GM19397 (cell line): ENCODE measurements at regions not wholly inside any gene's neighbourhood (a gene's known extent, or its start where the extent isn't known, plus 50 kb on each side); places are given as distances from the start of the nearest gene placed in this dataset.

Experiments used
- ATAC-seq: cut with Tn5 transposase; IDR thresholded peaks from one replicate; pipeline ENCODE4 v1.9.1; 2021; ENCODE audit warnings: mild to moderate bottlenecking, moderate library complexity; ENCODE audit not compliant: unreplicated experiment

DNA sequence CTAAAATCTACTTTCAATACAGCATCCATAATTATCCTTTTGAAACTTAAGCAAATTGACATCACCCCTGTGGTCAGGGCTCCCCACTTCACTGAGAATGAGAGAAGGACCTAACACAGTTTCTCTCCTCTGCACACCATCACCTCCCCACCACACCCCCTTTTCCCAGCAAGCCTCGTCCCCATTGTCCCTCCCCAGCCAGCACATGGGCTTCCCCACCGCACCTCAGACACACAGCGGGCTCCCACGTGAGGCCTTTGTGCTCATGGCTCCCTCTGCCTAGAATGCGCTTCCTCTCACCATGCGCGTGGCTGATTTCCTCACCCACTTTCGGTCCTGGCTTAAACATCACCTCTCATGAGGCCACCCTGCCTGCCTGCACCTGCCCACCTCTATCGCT lies 639.0 kb upstream of the FRG1 start:
- no peak for ATAC-seq

DNA sequence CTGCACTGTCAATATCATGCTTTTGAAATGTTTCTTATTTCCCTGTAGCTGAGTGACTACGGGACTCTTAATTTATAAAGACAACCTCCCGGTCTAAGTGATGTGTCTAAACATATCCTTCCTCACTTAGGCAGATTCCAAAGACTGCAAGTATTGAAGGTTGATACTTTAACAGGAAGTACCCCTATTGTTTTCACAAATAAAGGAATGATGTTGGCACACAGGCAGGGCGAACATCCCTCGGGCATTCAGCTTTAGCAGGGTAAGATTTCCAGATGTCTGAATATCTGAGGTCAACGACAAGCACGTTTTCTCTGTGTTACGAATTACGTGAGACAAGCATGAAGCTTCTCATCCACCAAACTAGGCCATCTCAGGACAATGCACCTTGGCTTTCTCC lies 638.0 kb upstream of the FRG1 start:
- no peak for ATAC-seq

DNA sequence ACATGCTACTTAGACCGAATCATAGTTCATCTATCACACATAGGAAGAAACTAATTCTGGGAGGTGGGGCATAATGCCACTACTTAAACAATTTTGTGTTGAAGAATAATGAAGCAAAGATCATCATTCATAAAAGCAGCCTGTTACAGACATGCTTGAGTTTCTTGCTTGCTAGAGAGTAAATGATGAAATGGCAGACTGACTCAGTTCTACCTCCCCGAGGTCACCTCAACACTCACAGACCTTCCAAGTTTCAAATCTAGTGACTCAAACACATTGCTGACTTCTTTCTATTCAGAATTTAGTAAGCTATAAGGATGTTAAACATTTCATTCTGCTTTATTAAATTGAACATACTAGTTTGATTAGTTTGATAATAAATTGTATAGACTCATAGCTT lies 636.5 kb upstream of the FRG1 start:
- ATAC-seq = no peak

DNA sequence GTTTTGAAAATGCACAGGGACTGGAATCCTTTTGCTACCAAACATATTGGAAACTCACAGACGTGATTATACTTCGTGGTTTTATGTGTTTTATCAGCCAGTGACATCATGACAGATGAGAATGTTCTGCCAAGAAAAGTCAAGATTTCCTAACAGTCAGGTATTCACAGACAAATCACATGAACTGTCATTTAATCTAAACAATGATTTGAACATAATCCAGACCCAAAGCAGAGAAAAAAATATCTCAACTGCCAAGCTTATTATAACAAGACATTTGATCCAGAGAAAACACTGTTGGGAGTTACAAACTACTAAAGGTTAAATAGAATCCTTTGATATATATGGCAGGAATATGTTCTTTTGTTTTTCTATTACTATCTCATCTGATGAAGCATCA lies 635.9 kb upstream of the FRG1 start:
- ATAC-seq = no peak

DNA sequence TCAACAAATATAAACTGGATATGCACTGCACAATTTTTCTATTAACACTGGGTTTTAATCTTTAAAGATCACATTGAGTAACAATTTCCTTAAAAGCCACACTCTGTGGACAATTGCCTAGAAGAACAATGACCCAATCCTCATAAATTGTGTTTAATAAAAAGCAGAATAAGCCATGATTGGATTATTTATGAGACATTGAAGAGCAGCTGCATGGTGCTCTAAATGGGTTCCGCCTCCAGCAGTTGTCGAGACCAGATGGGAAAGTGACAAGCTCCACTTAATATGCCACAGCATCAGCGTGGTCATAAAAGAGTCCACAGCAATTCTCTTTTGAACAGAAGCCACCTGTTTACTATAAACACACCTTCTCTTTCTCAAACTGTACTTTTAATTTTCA lies 635.2 kb upstream of the FRG1 start:
- ATAC-seq = no peak

DNA sequence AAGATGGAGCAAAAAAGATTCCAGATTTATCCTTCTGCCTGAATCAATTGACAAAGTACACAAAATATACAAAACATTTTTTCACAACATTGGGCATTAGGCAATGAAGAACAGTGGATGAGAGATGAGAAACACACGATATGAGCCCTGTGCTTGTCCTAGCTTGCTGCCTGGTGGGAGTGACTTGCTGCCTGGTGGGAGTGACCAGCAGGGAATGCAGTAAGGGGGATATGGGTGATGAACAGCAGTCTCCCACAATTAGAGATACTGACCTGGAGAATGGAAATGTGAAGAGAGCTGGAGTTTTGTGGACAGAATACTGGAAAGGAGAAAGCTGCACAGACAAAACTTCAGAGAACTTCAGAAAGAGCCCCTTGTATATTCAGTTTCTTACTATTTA lies 629.4 kb upstream of the FRG1 start:
- no peak for ATAC-seq

DNA sequence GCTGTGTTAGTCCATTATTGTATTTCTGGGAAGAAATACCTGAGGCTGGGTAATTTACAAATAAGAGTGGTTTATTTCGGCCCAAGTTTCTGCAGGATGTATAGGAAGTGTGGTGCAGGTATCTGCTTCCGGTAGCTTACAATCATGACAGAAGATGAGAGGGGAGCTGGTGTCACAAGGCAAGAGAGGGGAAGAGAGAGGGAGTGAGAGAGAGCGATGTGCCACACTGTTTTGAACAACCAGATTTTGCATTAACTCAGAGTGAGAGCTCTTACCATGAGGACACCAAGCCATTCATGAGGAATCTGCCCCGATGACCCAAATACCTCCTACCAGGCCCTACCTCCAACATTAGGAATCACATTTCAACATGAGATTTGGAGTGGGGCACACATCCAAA lies 627.6 kb upstream of the FRG1 start:
- ATAC-seq = no peak

DNA sequence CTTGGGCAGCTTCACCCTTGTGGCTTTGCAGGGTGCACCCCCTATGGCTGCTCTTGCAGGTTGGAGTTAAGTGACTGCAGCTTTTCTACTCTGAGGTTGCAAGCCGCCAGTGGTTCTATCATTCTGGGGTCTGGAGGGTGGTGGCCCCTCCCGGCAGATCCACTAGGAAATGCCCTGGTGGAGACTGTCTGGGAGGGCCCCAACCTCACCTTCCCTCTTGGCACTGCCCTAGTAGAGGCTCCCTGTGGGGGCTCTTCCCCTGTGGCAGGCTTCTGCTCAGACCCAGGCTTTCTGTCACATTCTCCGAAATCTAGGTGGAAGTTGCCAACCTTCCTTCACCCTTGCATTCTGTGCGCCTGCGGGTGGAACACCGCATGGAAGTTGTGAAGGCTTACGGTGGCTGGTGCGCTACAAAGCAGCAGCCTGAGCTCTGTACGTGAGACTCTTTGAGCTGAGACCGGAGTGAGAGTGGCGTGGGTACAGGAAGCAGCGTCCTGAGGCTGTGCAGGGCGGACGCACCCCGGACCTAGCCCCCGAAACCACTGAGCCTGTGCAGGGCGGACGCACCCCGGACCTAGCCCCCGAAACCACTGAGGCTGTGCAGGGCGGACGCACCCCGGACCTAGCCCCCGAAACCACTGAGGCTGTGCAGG lies 626.7 kb upstream of the FRG1 start:
- no peak for ATAC-seq

DNA sequence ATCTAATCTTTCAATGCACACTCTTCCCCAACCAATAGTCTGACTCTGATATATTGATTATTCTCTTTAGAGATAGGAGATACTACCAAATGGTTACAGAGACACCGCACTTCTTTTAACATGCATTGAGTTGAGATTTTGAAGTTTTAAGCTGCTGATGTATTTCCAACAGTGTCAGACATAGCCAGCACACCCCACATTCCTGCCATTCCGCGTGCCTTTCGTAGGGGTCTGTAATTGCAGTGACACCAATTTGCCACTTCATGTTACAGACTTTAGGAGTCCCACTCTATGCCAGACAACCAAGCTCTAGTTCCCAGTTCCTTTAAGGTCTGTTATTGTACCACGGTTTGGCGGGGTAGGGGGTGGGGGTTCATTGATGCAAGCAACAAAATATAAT lies 618.2 kb upstream of the FRG1 start:
- no peak for ATAC-seq

DNA sequence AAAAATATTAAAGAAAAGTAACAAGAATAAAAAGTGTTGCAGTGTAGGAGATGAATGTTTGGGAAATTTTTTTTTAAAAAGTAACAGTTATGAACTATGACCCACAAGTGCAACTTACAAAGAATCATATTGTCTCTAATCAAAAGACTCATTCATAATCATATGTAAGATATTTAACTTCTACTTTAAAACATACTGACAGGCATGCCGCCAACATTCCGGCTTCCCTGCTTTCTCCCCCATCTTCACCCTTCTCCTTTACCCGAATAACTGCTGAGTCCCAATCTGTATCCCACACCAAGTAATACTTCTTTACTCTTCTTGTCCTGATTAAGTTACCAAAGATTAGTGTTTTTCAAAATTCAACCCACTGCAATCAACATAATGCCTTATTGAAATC lies 598.8 kb upstream of the FRG1 start:
- ATAC-seq = no peak

DNA sequence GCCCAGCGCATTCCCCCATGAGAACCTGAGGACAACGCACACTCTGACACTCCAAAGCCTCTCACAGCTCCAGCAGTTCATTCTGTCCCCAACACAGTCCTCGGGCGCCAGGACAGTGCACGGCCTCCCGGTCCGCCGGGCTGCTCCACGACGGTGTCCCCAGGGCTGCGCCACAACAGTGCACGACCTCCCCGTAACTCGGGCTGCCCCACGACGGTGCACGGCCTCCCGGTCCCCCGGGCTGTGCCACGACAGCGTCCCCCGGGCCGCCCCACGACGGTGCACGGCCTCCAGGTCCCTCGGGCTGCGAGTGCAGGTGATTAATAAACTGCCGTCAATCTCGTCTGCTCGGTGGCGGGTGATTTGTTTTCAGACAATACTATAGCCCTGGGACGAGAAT lies 585.1 kb upstream of the FRG1 start:
- no peak for ATAC-seq

DNA sequence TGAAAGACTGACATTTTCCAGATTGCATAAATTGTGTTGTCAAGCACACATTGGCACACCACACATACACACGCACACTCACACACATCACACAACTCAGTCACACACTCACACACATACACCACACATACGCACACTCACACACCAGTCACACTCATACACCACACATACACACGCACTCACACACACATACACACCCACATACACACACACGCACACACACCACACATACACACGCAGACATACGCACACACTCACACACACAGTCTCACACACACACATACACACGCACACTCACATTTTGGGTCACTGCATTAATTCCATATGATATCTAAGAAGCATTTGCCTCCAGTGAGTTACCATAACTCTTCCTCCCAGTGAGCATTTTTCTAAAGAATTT lies 578.3 kb upstream of the FRG1 start:
- no peak for ATAC-seq

DNA sequence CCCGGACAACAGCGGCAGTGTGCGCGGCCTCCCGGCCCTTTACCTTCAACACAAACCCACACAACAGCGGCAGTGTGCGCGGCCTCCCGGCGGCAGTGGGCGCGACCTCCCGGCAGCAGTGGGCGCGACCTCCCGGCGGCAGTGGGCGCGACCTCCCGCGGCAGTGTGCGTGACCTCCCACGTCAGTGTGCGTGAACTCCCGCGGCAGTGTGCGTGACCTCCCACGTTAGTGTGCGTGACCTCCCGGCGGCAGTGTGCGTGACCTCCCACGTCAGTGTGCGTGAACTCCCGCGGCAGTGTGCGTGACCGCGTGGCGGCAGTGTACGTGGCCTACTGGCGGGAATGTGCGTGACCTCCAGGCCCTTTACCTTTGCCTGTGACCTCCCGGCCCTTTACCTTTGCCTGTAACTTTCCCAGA lies 576.6 kb upstream of the FRG1 start:
- ATAC-seq = no peak

DNA sequence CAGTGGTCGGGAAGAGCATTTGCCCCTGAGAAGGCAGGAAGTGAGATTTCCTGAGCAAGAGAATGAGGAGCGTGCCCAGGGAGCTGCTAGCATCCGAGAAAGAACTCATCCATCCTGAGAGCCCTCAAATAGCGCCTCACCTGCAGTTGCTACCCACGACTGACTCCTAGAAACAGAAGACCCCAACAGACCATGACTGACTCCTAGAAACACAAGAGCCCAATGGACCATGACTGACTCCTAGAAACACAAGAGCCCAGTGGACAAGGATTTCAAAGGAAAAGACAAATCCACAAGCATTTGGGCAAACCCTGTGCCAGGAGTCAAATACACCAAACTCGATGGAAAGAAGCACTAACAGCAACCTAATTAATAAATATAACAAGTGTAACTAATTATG lies 575.2 kb upstream of the FRG1 start:
- ATAC-seq = no peak

DNA sequence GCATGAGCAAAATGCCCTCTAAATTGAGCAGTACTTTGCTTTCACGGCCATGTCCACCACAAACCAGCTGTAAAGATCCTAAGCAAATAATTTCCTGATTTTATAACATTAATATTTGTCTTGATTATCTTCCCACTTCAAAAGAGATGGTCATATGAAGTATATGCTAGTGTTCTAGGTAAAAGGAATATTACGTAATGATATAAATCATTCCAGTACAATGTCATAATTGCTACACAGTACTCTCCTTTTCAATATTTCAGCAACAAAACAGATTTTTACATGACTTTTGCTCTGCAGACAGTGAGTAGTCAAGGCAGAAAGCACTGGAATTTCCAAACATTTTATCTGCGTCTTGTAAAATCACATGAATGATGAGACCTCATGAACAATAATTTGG lies 572.8 kb upstream of the FRG1 start:
- ATAC-seq = no peak

DNA sequence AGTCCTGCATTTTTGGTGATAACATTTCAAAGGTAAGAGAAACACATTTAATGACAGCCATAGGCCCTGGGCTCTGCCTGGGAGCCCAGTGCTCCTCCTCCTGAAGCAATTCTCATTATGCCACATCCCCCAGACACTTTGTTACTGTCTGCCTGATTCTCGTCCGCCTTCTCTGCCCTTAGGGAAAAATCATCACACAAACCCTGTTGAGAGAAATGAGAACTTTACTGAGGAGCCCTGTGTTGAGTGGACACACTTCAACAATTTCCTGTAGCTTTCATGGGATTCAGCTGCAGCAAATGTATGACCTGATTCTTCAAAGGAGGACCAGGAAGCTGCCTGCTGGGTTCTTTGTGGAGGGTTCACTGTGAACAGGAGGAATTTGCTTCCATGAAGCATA lies 566.5 kb upstream of the FRG1 start:
- ATAC-seq = no peak

DNA sequence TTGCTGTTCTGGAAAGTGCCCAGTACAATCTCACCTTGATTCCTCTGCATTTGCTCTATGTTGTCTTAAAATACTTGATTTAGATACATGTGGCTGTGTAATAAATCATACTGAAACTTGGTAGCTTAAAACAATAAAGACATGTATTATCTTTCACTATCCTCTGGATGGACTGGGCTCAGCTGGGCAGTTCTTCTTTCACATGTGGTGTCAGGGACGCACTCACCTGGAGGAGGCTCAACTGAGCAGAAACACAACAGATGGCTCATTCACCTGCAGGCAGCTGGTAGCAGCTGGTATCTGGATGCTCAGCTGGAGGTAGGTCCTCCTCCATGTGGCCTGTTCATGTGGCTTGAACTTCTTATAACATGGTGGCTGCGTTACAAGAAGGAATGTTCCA lies 563.8 kb upstream of the FRG1 start:
- ATAC-seq = no peak

DNA sequence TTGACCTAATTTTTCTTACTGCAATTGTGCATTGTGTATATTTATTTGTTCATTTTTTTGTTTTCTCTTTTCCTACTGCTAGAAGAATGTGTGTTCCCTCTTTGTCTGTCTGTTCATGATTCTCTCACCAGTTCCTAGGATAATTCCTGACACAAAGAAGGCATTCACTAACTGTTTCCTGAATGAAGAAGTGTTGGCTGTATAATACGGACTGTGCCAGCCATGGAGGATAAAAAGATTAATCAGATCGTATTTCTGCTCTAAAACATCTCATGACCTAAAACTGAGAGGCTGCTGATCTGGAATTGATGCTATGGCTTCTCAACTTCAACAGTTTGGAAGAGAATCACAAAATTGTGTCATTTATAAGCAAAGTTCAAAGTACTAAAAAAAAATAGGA lies 563.1 kb upstream of the FRG1 start:
- ATAC-seq = no peak

DNA sequence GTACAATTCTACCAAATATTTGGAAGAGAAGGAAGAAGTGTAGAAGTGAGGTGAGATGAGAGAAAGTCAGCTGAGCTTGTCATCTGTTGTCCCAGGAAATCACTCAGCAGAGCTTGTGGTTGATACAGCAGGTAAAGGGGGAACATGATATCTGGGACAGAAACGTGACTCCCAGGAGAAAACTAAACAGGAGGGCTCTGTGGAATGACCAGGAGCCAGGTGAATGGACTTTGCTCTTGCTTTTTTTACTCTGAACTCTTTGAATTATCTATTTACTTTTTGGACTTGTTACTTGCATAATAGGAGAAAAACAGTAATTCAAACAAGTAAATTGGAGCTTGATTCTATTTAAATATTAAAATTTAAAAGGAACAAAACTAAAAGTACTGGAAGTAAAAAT lies 555.6 kb upstream of the FRG1 start:
- ATAC-seq = no peak

DNA sequence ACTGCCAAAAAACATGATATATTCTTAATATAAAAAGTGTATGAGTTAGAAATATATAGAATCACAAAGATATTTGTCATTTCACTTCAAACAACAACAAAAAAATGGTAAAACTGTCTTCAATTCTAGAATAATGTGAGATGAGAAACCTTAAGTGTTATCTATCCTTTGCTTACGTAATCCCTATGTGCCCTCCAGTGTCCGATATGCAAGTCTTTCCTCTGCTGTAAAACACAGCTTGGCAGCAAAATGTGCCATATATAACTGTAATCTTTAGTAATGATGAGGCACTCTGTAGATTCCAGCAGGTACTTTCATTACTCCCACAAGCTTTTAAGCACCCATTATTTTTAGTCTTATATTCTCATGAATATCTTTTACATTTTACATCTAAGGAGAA lies 555.1 kb upstream of the FRG1 start:
- ATAC-seq = no peak

DNA sequence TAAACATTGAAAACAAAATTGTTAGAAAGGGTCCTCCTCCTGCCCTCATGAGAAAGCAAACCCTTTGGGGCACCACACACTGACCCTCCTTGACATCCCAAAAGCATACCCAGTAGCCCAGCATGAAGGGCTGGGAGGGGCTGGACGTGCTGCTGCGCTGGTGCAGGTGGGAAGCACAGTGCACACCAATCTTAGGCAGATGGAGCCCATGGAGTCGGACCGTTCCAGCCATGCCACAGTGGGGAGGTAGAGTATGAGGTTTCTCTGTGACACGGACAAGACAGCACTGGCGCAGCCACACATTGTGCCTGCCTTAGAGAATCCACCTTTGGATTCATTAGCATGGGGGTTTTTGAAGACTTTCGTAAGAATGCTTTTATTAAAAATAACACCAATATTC lies 544.2 kb upstream of the FRG1 start:
- ATAC-seq = no peak

DNA sequence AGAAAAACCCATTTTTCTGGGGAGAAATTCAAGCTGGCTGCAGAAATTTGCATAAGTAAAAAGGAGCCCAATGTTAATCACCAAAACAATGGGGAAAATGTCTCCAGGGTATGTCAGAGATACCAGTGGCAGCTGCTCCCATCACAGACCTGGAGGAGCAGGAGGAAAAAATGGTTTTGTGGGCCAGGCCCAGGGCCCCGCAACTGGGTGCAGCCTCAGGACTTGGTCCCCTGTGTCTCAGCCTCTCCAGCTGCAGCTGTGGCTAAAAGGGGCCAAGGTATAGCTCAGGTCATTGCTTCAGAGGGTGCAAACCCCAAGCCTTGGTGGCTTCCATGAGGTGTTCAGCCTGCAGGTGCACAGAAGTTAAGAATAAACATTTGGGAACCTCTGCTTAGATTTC lies 536.4 kb upstream of the FRG1 start:
- ATAC-seq = no peak

DNA sequence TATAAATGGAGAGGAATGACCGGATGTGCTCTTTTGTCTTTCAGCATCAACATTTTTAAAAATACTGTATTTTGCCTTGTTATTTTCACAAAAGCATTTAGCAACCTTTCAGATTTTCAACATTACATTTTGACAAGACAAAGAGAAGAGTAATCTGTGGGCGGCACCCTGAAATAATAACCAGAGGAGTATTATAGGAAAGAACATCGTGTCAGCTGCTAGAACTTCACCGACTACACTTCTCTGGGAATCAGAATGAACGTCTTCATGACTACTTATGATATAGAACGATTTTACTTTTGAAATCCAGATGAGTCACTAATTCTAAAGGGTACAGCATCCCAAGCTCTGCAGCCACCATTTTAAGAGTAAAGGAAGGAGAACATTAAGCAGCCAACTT lies 531.5 kb upstream of the FRG1 start:
- ATAC-seq = no peak

DNA sequence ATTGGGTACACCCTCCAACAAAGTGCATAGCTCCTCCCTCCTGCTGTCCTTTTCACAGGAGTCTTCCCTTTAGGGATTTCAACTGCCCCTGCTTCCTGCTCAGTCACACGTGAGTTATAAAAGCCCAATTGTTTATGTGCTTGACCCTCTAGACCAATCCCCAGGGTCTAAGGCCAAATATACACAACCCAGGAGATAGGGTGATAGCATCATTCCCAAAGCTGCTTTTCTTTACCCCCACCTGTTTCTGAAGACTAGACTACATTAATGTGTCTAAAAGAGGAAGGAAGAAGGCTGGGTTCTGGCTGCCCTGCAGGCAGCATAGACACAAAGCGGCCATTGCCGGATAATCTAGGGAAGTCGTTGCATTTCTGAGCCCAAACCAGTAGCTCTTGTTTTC lies 526.7 kb upstream of the FRG1 start:
- ATAC-seq = no peak
